T-helper 9 cell (primary cell): ENCODE measurements at regions not wholly inside any gene's neighbourhood (a gene's known extent, or its start where the extent isn't known, plus 50 kb on each side); places are given as distances from the start of the nearest gene placed in this dataset.

Experiments
- DNase-seq: peaks from one replicate; pipeline ENCODE4 v3.0.0-alpha.2; 2020

DNA sequence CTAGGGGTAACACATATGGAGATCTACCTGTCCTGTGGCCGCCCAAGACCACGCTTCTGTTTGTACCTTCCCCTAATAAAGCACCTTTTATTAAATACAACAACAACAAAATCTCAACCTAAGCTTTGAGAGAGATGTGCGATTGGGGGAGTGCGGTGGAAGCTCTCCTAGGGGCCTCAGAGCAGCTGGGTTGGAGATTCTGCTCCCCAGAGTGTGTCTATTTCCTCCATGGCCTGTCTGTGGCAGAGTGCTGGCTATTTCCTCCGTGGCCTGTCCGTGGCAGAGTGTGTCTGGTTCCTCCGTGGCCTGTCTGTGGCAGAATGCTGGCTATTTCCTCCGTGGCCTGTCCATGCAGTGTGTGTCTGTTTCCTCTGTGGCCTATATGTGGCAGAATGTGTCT is 139.3 kb upstream of the IPO9 start:
- no peak for DNase-seq

DNA sequence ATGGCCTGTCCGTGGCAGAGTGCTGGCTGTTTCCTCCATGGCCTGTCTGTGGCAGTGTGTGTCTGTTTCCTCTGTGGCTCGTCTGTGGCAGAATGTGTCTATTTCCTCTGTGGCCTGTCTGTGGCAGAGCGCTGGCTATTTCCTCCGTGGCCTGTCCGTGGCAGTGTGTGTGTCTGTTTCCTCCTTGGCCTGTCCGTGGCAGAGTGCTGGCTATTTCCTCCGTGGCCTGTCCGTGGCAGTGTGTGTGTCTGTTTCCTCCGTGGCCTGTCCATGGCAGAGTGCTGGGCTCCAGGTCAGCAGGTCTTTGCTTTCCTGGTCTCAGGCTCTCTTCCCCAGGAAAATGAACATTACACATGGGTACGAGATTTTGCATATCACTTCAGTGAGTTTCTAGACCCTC is 138.4 kb upstream of the IPO9 start:
- DNase-seq = no peak

- DNase-seq = no peak
These were observed 137.0 kb upstream of the IPO9 start for GRCh38 chr1:201691716-201692554.

- DNase-seq = no peak
These were observed 136.2 kb upstream of the IPO9 start for GRCh38 chr1:201692555-201693394.

DNA sequence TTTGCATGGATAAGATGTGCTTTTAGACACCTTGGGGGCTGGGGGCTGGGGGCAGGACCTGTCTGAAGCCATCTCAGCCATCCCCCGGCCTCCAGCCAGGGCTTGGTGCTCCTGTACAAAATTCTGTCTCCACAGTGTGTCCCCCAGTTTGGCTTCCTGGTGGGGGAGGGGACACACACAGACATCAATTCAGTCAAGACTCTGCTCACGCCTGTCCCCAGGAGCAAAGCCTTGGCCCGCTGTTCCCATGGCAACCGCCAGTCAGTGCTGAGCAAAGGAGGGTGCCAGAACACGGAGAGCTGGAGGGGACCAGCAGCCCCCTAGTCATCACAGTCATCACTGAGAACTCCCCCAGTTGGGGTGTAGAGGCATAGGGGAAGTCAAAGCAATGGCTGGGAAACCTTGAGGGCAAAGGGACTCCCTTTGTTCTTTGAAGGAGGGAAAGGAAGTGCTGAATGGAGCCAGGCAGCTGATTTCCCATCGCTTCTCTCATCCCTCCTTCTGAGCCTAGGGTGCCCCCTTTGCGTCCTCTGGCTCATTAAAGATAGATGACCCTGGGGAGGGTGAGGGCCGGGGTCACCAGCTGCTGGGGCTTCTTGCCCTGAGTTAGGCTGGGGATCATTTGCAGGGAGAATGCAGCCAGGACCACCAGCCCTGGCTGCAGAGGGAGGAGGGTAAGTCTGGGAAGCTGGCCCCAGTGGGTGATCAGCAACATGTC is 134.9 kb upstream of the IPO9 start:
- no peak for DNase-seq

GRCh38 chr1:201694608-201695335 is 134.2 kb upstream of the IPO9 start:
- DNase-seq = no peak

GRCh38 chr1:201695607-201696006 is 133.3 kb upstream of the IPO9 start:
- no peak for DNase-seq

GRCh38 chr1:201696217-201696761 is 132.7 kb upstream of the IPO9 start:
- no peak for DNase-seq

- DNase-seq = no peak
These were observed 131.8 kb upstream of the IPO9 start for GRCh38 chr1:201697174-201697573.

DNA sequence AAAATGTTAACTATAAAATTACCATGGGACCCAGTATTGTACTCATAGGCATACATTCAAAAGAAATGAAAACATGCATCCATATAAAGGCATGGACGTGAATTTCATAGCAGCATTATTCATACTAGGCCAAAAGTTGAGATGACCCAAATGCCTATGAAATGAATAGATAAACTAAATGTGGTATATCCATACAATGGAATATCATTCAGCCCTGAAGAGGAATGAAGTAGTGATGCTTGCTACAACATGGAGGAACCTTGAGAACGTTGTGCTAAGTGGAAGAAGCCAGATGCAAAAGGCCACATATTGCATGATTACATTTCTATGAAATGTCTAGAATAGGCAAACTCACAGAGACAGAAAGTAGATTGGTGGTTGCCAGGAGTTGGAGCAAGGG is 127.1 kb upstream of the IPO9 start:
- no peak for DNase-seq

DNA sequence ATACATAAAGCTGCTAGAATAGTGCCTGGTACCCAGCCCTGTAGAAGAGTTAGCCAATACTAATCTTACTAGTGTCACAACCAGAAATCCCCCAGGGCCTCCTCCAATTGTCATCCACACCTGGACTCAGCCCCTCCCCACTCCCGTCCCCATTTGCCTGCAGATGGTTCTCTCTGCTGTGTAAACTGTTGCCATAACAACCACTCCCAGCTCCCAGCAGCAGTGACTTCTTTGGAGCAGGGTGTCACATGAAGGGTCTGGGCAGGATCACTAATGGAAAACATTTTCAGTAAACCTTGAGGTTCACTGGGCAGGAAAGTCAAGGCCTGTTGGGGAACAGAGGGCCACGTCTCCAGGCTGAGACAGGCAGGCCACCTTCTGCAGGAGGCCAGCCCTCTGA is 126.0 kb upstream of the IPO9 start:
- DNase-seq = no peak

DNA sequence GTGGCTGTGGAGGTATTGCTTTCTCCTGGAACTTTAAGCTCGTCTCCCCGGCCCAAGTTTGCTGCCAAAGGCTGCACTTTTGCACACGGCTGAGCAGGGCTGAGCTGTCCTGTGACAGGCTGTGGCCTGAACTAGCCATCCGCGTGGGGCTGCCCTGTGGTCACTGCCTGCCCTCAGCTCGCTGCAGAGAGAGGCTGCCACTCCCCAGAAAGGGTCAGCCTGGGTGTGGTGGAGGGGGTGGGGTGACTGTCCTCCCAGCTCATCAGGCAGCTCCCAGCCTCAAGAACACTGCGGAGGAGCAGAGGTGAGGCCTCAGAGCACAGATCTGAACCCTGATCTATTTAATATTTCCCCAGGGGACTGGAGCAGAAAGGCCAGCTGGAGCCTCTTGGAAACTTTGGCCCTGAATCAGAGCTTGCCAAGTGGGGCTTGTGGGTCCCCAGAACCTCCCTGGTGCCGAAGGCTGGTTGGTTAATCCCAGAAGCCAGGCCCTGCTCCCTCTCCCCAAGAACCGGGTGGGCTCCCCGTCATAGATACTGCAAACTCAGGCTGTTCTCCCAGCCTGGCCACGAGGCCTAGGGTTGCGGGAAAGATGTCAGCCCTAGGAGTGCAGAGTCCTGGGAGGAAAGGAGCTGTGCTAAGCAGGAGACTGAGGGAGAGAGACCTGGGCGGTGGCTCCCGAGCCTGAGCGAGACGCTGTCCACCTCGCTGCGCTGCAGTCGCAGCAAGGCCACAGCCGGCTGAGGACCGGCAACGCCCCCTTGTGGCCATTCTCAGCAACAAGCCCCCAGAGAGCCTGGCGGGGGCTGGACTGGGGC is 125.1 kb upstream of the IPO9 start:
- DNase-seq = peak; percentile 46

DNA sequence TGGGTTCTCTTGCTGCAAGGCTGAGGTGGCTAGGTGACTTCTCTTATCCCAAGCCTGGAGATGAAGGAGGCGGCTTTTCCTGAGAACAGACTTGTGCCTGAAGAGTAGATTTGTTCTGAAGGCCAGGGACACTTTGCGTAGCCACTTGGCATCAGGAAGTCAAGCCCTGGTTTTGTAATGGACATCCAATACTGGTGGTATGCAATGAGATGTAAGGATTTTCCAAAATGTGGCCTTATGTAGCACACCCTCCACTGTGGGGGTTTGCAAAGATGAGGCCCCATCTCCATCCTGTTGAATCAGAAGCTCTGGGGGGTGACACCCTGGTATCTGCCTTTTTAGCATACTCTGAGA is 124.5 kb upstream of the IPO9 start:
- DNase-seq = no peak

DNA sequence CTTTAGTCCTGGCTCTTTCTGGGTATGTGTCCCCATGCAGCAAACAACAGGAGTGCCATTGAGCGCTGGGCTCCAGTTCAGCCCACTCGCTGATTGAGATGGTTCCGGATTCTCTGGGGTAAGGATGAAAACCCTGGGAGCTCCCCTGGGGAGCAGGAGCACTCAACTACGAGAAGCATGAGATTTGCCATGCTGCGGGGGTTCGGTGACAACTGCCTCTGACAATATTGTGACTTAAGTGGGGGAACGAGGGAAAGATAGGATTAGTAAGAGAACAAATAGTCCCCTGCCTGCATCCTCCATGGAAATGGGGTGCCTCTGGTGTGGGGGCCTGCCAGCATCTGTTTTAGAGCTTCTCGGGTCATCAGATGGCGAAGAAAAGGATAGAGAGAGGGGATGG is 123.6 kb upstream of the IPO9 start:
- DNase-seq = no peak

- no peak for DNase-seq
These were observed 122.8 kb upstream of the IPO9 start for GRCh38 chr1:201706109-201706508.

GRCh38 chr1:201707027-201707426 is 121.9 kb upstream of the IPO9 start:
- no peak for DNase-seq

- DNase-seq = no peak
These were observed 121.3 kb upstream of the IPO9 start for GRCh38 chr1:201707656-201708055.

DNA sequence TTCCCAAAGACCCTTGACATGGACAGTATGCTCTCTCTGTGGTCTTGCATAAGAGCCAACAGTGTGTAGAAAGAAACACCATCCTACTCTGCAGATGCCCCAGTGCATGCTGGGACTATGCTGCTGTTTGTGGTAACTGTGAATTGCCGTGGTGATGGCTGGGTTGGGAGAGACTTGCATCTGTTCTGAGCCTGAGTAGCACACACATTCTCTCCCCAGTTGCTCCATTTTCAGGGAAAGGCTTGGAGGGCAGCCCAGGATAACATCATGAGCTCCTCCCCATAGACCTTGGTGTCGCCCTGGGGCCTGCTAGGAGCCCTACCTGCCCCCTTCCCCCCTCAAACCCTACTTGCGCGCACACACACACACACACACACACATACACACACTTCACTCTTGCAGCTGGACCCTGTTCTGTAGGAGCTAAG is 120.9 kb upstream of the IPO9 start:
- DNase-seq = no peak

DNA sequence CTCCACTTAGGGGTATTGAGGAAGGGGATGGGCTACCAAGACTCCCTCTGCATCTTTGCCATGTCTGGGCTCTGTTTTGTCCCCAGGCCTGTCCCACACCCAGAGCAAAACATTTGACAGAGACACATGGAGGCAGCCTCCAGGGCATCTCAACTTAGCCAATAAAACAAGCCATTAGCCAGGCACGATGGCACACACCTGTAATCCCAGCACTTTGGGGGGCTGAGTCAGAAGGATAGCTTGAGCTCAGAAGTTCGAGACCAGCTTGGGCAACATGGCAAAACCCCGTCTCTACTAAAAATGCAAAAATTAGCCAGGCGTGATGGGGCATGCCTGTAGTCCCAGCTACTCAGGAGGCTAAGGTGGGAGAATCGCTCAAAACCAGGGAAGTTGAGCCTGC is 120.3 kb upstream of the IPO9 start:
- no peak for DNase-seq

- peak; percentile 39 for DNase-seq
These were observed 119.2 kb upstream of the IPO9 start for GRCh38 chr1:201709564-201710295.
